ENCODE measurements at regions not wholly inside any gene's neighbourhood (a gene's known extent, or its start where the extent isn't known, plus 50 kb on each side); places are given as distances from the start of the nearest gene placed in this dataset.

- TF ChIP-seq CTCF (conservative IDR thresholded peaks at IDR 0.05): no peak
- no peak for TF ChIP-seq ZFX (IDR thresholded peaks at IDR 0.05)
Observed at GRCh38 chr1:229920683-229921082, 146.4 kb upstream of the GALNT2 start.
